ENCODE measurements at regions not wholly inside any gene's neighbourhood (a gene's known extent, or its start where the extent isn't known, plus 50 kb on each side); places are given as distances from the start of the nearest gene placed in this dataset.
"Not testable (repeated sequence)": the region's sequence is repeated elsewhere in the genome, so short reads cannot be mapped to it uniquely, and the experiment has no call there.

- TF ChIP-seq POLR2AphosphoS2 (conservative IDR thresholded peaks at IDR 0.05; ENCODE audit: low read length) (no peak), FOXS1 (CRISPR knock-in tag; IDR thresholded peaks at IDR 0.05) (no peak), ZNF302 (CRISPR knock-in tag; IDR thresholded peaks at IDR 0.05) (no peak), EHMT2 (IDR thresholded peaks at IDR 0.05; ENCODE audit: low read depth) (no peak), FOSB (CRISPR knock-in tag; IDR thresholded peaks at IDR 0.05) (no peak), RARB (CRISPR knock-in tag; IDR thresholded peaks at IDR 0.05) (no peak), CHD2 (IDR thresholded peaks at IDR 0.05; ENCODE audit: low read length, partially characterized antibody) (no peak), HOXA7 (CRISPR knock-in tag; IDR thresholded peaks at IDR 0.05) (no peak), ZSCAN20 (CRISPR knock-in tag; IDR thresholded peaks at IDR 0.05) (no peak), NFE2L2 (conservative IDR thresholded peaks at IDR 0.05; ENCODE audit: low read length) (no peak), TFCP2L1 (CRISPR knock-in tag; IDR thresholded peaks at IDR 0.05) (no peak), RNF2 (IDR thresholded peaks at IDR 0.05; ENCODE audit: borderline replicate concordance, low read depth) (no peak), CHD4 (IDR thresholded peaks at IDR 0.05; ENCODE audit: borderline replicate concordance) (no peak), NPAS2 (CRISPR knock-in tag; IDR thresholded peaks at IDR 0.05; ENCODE audit: borderline replicate concordance) (no peak), MYC (IDR thresholded peaks at IDR 0.05; ENCODE audit: borderline replicate concordance, low read length) (no peak), HOXB5 (CRISPR knock-in tag; IDR thresholded peaks at IDR 0.05) (no peak)
- TF ChIP-seq, protein P1, sequence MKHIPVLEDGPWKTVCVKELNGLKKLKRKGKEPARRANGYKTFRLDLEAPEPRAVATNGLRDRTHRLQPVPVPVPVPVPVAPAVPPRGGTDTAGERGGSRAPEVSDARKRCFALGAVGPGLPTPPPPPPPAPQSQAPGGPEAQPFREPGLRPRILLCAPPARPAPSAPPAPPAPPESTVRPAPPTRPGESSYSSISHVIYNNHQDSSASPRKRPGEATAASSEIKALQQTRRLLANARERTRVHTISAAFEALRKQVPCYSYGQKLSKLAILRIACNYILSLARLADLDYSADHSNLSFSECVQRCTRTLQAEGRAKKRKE (CRISPR knock-in tag; IDR thresholded peaks at IDR 0.05; ENCODE audit: low read depth): no peak
- 53% methylated on average over 4 of the region's 4 CpGs for WGBS (ENCODE audit: missing lambda C conversion rate)
- no peak for ATAC-seq
- H3K4me1 ChIP-seq: no peaks in the 10 kb centered on the region
- ChIA-PET POLR2A (no interaction called here), CTCF (no interaction called here)
- no peaks in the 10 kb centered on the region; the same call in 2 of the 3 replicates for H3K9me3 ChIP-seq
- FAIRE-seq: no peak
- no peak for DNase-seq (ENCODE audit: low read depth in 1 of 2, low spot score in 1 of 2)
- no peak overlapping the region for H3K4me3 ChIP-seq
- no peak overlapping the region for H3K4me2 ChIP-seq
- H3K27ac ChIP-seq: no peak overlapping the region
Measured at GRCh38 chr20:6696001-6696400, 71.5 kb upstream of the BMP2 start.

DNA sequence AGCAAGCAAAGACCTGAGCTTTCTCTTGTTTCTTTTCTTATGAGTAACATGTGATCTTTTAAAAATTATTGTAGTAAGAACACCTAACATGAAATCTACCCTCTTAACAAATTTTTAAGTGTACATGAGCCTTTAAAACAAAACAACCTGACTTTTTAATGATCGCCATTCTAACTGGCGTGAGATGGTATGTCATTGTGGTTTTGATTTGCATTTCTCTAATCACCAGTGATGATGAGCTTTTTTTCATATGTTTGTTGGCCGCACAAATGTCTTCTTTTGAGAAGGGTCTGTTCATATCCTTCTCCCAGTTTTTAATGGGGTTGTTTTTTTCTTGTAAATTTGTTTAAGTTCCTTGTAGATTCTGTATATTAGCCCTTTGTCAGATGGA, 73.7 kb upstream of the BMP2 start:
- POLR2A ChIA-PET; H3K9me3 ChIP-seq; FAIRE-seq; DNase-seq (ENCODE audit: low read depth in 1 of 2, low spot score in 1 of 2); CTCF ChIA-PET; H3K4me3 ChIP-seq; H3K27ac ChIP-seq; H3K4me1 ChIP-seq; H3K4me2 ChIP-seq; ATAC-seq: not testable (repeated sequence)
- WGBS (ENCODE audit: missing lambda C conversion rate): 47% methylated on average over 3 of the region's 3 CpGs

DNA sequence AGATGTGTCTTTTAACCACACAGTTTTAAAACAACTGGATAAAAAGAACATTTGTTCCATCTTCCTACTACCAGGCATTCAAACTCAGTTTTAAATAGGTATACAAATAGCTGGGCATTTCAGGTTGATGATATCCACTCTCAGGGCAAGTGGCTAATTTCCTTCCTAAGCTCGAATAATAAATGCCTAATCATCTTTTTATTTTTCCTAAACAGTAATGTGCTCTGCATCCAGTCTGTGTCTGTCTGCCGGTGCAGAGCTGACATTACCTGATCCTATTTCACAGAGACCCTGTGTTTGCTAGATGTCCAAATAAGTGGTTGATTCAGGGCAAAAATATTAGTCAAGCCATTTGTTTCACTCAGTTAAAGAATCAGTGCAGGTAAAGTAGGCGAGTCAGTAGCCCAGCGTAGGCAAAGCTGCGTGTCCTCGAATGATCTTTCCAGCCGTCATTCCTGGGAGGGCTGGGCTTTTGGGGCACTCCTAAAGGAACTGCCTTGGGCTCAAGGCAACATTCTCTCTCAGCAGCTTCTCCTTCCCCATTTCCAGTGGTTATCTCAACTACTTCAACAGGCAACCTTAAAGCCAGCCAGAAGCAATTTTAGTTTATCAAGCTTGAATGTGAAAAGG, 74.2 kb upstream of the BMP2 start:
- CTCF ChIA-PET: interaction anchor here (1.3 to 1.4 kb wide), 2 partner anchors 12 to 15 kb away, joined by 3 read pairs; no protein-coding TSS in a partner anchor
- POLR2A ChIA-PET: no interaction called here

More for the DNA sequence above, 74.2 kb upstream of the BMP2 start:
- H3K9me3 ChIP-seq: no peaks in the 10 kb centered on the region; the same call in 2 of the 3 replicates
- TF ChIP-seq MAFK (IDR thresholded peaks at IDR 0.05; ENCODE audit: partially characterized antibody) (peak; percentile 43), RNF2 (IDR thresholded peaks at IDR 0.05; ENCODE audit: borderline replicate concordance, low read depth) (no peak), JUN (IDR thresholded peaks at IDR 0.05) (no peak), CBX2 (IDR thresholded peaks at IDR 0.05; ENCODE audit: borderline replicate concordance, low read depth) (no peak), EHF (CRISPR knock-in tag; IDR thresholded peaks at IDR 0.05) (no peak), HMGXB4 (CRISPR knock-in tag; IDR thresholded peaks at IDR 0.05; ENCODE audit: borderline replicate concordance) (no peak), POLR2A (IDR thresholded peaks at IDR 0.05; ENCODE audit: low read length) (no peak)
- FAIRE-seq: no peak
- ATAC-seq: no peak
- WGBS (ENCODE audit: missing lambda C conversion rate): 53% methylated on average over 7 of the region's 7 CpGs
- no peaks in the 10 kb centered on the region for H3K4me1 ChIP-seq
- no peak overlapping the region for H3K4me2 ChIP-seq
- no peak overlapping the region for H3K27ac ChIP-seq
- no peak overlapping the region for H3K4me3 ChIP-seq
- no peak for DNase-seq (ENCODE audit: low read depth in 1 of 2, low spot score in 1 of 2)

Data from A549 (cell line).